ENCODE measurements at regions not wholly inside any gene's neighbourhood (a gene's known extent, or its start where the extent isn't known, plus 50 kb on each side); places are given as distances from the start of the nearest gene placed in this dataset.

- intact Hi-C loops (cut with DNase I), result loop anchor here (10.0 kb wide), 1 partner anchor 163 kb away; no protein-coding TSS in a partner anchor
- Histone ChIP-seq H3K4me1 (replicated peaks) (no peaks in the 10 kb centered on the region), H3K9me3 (no peaks in the 10 kb centered on the region), H3K27me3 (replicated peaks; ENCODE audit: insufficient read depth) (no peaks in the 10 kb centered on the region), H3K36me3 (no peaks in the 10 kb centered on the region), H3K4me3 (no peak overlapping the region), H3K27ac (peak overlapping the region; percentile 1 to 5)
- peak; percentile 83 for DNase-seq (ENCODE audit: low spot score)
- WGBS, result 50% methylated on average over 16 of the region's 16 CpGs
- TF ChIP-seq POLR2AphosphoS5 (IDR thresholded peaks at IDR 0.05) (peak; percentile 68), CTCF (IDR thresholded peaks at IDR 0.05) (no peak)
These were observed 120.8 kb upstream of the STK17B start for GRCh38 chr2:196291873-196292800.

GRCh38 chr2:196293751-196294515, 122.6 kb upstream of the STK17B start:
- Histone ChIP-seq H3K27ac (no peak overlapping the region), H3K36me3 (no peaks in the 10 kb centered on the region), H3K27me3 (replicated peaks; ENCODE audit: insufficient read depth) (no peaks in the 10 kb centered on the region), H3K4me3 (no peak overlapping the region), H3K9me3 (no peaks in the 10 kb centered on the region), H3K4me1 (replicated peaks) (no peaks in the 10 kb centered on the region)
- WGBS, result 39% methylated on average over 3 of the region's 3 CpGs
- intact Hi-C loops (cut with DNase I), result loop anchor here (10.0 kb wide), 1 partner anchor 161 kb away; no protein-coding TSS in a partner anchor
- no peak for DNase-seq (ENCODE audit: low spot score)
- TF ChIP-seq POLR2AphosphoS5 (IDR thresholded peaks at IDR 0.05) (peak; percentile 26), CTCF (IDR thresholded peaks at IDR 0.05) (no peak)

DNA sequence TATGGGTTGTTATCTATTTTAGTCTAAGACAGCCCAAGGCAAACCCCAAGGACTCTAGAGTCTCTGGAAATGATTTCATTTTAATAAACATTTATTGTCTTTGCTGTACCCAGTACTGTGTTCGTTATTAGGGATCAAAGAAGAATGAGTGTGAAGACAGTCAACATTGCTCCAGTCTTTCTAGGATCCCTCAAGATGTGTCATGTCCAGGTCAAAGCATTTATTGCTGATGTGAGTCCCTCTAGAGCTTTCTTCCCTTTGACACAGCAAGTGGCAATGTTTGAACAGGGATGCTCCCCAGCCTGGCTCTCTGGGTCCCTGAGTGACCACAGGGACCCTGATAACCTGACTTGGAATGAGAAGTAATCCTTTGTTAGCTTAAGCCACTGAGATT, 123.1 kb upstream of the STK17B start:
- intact Hi-C loops (cut with DNase I), result loop anchor here (10.0 kb wide), 1 partner anchor 160 kb away; no protein-coding TSS in a partner anchor

GRCh38 chr2:196295005-196295404, 123.6 kb upstream of the STK17B start:
- intact Hi-C loops (cut with DNase I), result loop anchor here (10.0 kb wide), 1 partner anchor 160 kb away; no protein-coding TSS in a partner anchor
- 83% methylated on average over 1 of the region's 1 CpG for WGBS
- TF ChIP-seq POLR2AphosphoS5 (IDR thresholded peaks at IDR 0.05), result no peak
- no peak for TF ChIP-seq POLR2A (IDR thresholded peaks at IDR 0.05)
- no peak for TF ChIP-seq CTCF (IDR thresholded peaks at IDR 0.05)
- H3K27me3 ChIP-seq (replicated peaks; ENCODE audit: insufficient read depth), result no peaks in the 10 kb centered on the region
- H3K4me3 ChIP-seq, result no peak overlapping the region
- H3K4me1 ChIP-seq (replicated peaks), result no peaks in the 10 kb centered on the region
- H3K27ac ChIP-seq, result no peak overlapping the region
- no peaks in the 10 kb centered on the region for H3K36me3 ChIP-seq
- H3K9me3 ChIP-seq, result no peaks in the 10 kb centered on the region
- no peak for DNase-seq (ENCODE audit: low spot score)

More for the DNA sequence above, 123.1 kb upstream of the STK17B start:
- 31% methylated on average over 1 of the region's 1 CpG for WGBS
- TF ChIP-seq POLR2AphosphoS5 (IDR thresholded peaks at IDR 0.05) (no peak), POLR2A (IDR thresholded peaks at IDR 0.05) (no peak), CTCF (IDR thresholded peaks at IDR 0.05) (no peak)
- H3K4me1 ChIP-seq (replicated peaks), result no peaks in the 10 kb centered on the region
- no peaks in the 10 kb centered on the region for H3K9me3 ChIP-seq
- H3K36me3 ChIP-seq, result no peaks in the 10 kb centered on the region
- DNase-seq (ENCODE audit: low spot score), result no peak
- H3K27me3 ChIP-seq (replicated peaks; ENCODE audit: insufficient read depth), result no peaks in the 10 kb centered on the region
- no peak overlapping the region for H3K27ac ChIP-seq
- H3K4me3 ChIP-seq, result no peak overlapping the region
